ENCODE measurements at regions not wholly inside any gene's neighbourhood (a gene's known extent, or its start where the extent isn't known, plus 50 kb on each side); places are given as distances from the start of the nearest gene placed in this dataset.

- TF ChIP-seq ZBTB34 (CRISPR knock-in tag; IDR thresholded peaks at IDR 0.05) (no peak), JUND (CRISPR knock-in tag; IDR thresholded peaks at IDR 0.05) (no peak), ELF4 (CRISPR knock-in tag; IDR thresholded peaks at IDR 0.05; ENCODE audit: borderline replicate concordance) (no peak), BHLHE40 (IDR thresholded peaks at IDR 0.05; ENCODE audit: low read length) (no peak), POLR2AphosphoS5 (IDR thresholded peaks at IDR 0.05; ENCODE audit: low read depth, low read length) (no peak)
Measured at GRCh38 chr16:74099530-74099929, 197.1 kb upstream of the PSMD7 start.

Data from HepG2 (cell line).